ENCODE measurements at regions not wholly inside any gene's neighbourhood (a gene's known extent, or its start where the extent isn't known, plus 50 kb on each side); places are given as distances from the start of the nearest gene placed in this dataset.

DNA sequence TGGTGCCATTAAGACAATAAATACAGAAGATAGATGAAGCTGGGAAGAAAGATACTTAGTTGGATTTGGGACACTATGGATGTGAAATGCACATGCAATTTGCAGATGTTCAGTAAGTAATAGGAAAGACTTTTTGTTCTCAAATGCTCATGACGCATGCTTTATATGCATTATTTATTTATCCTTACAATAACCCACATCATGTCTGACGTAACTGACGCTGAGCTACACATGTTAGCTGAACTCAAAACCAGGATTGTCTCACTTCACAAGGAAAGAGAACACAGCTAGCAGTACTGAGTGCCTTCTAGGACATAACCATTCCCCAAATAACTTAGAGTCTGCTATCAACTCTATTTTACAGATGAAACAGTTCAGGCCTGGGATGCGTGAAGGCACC is 463.4 kb downstream of the FGF9 start:
- Histone ChIP-seq H3K4me1 (ENCODE audit: control insufficient read depth, insufficient read depth, low read length) (no peaks in the 10 kb centered on the region), H3K27ac (ENCODE audit: low read length) (no peak overlapping the region), H3K27me3 (ENCODE audit: control insufficient read depth, insufficient read depth, low read length) (no peaks in the 10 kb centered on the region), H3K36me3 (ENCODE audit: control insufficient read depth, insufficient read depth, low read length) (no peaks in the 10 kb centered on the region), H3K9me3 (ENCODE audit: control insufficient read depth, insufficient read depth, low read depth, low read length) (no peaks in the 10 kb centered on the region), H3K4me3 (ENCODE audit: low read depth in 2 of 2, low read length in 2 of 2) (no peak overlapping the region)
- in situ Hi-C loops (cut with HindIII; ENCODE audit: low pct_unique_long_range_greater_than_20kb, low sequenced_read_pairs) = no loop called here
- TF ChIP-seq, protein P1, sequence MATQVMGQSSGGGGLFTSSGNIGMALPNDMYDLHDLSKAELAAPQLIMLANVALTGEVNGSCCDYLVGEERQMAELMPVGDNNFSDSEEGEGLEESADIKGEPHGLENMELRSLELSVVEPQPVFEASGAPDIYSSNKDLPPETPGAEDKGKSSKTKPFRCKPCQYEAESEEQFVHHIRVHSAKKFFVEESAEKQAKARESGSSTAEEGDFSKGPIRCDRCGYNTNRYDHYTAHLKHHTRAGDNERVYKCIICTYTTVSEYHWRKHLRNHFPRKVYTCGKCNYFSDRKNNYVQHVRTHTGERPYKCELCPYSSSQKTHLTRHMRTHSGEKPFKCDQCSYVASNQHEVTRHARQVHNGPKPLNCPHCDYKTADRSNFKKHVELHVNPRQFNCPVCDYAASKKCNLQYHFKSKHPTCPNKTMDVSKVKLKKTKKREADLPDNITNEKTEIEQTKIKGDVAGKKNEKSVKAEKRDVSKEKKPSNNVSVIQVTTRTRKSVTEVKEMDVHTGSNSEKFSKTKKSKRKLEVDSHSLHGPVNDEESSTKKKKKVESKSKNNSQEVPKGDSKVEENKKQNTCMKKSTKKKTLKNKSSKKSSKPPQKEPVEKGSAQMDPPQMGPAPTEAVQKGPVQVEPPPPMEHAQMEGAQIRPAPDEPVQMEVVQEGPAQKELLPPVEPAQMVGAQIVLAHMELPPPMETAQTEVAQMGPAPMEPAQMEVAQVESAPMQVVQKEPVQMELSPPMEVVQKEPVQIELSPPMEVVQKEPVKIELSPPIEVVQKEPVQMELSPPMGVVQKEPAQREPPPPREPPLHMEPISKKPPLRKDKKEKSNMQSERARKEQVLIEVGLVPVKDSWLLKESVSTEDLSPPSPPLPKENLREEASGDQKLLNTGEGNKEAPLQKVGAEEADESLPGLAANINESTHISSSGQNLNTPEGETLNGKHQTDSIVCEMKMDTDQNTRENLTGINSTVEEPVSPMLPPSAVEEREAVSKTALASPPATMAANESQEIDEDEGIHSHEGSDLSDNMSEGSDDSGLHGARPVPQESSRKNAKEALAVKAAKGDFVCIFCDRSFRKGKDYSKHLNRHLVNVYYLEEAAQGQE (IDR thresholded peaks at IDR 0.05; ENCODE audit: insufficient read depth in 1 of 2, low read depth in 2 of 2, low read length in 1 of 2) = no peak
- no peak for TF ChIP-seq SIN3A (IDR thresholded peaks at IDR 0.05; ENCODE audit: borderline replicate concordance, insufficient read depth, low read depth, low read length)
- no peak for TF ChIP-seq POLR2AphosphoS5 (IDR thresholded peaks at IDR 0.05; ENCODE audit: low read depth, low read length)
- TF ChIP-seq, protein P2, sequence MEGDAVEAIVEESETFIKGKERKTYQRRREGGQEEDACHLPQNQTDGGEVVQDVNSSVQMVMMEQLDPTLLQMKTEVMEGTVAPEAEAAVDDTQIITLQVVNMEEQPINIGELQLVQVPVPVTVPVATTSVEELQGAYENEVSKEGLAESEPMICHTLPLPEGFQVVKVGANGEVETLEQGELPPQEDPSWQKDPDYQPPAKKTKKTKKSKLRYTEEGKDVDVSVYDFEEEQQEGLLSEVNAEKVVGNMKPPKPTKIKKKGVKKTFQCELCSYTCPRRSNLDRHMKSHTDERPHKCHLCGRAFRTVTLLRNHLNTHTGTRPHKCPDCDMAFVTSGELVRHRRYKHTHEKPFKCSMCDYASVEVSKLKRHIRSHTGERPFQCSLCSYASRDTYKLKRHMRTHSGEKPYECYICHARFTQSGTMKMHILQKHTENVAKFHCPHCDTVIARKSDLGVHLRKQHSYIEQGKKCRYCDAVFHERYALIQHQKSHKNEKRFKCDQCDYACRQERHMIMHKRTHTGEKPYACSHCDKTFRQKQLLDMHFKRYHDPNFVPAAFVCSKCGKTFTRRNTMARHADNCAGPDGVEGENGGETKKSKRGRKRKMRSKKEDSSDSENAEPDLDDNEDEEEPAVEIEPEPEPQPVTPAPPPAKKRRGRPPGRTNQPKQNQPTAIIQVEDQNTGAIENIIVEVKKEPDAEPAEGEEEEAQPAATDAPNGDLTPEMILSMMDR (IDR thresholded peaks at IDR 0.05) = no peak
- no peak for TF ChIP-seq TCF7L2 (IDR thresholded peaks at IDR 0.05; ENCODE audit: low read depth, low read length)
- ChIA-PET CTCF (no interaction called here), POLR2A (no interaction called here)
- ATAC-seq (no peak), DNase-seq (ENCODE audit: low read depth, low spot score) (no peak)
- intact Hi-C loops (cut with micrococcal nuclease; ENCODE audit: unreplicated experiment) = no loop called here
- BruUV-seq (replicated peaks) = no TSS peak

DNA sequence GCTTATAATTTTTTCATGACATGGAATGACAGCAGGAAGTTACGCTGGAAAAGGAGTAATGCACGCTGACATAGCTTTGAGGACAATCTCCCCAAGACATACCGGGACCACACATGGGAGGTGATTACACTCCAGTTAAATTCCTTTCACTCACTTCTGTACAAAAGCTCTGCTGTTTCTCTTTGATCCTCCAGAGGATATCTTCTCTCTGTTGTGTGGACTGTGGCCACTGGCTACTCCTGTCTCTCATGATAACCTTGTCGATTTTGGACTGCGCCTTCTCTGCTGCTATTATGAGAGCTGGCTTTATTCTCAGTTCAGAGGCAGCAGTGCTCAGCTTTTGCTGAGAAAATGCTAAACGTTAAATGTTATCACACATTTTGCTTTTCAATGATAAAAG is 464.6 kb downstream of the FGF9 start:
- in situ Hi-C loops (cut with HindIII; ENCODE audit: low pct_unique_long_range_greater_than_20kb, low sequenced_read_pairs) = no loop called here
- no peaks in the 10 kb centered on the region for H3K9me3 ChIP-seq (ENCODE audit: control insufficient read depth, insufficient read depth, low read depth, low read length)
- no peak overlapping the region for H3K4me3 ChIP-seq (ENCODE audit: low read depth in 2 of 2, low read length in 2 of 2)
- TF ChIP-seq POLR2AphosphoS5 (IDR thresholded peaks at IDR 0.05; ENCODE audit: low read depth, low read length) = no peak
- TF ChIP-seq TCF7L2 (IDR thresholded peaks at IDR 0.05; ENCODE audit: low read depth, low read length) = no peak
- TF ChIP-seq, protein P2 (IDR thresholded peaks at IDR 0.05) = no peak
- TF ChIP-seq, protein P1 (IDR thresholded peaks at IDR 0.05; ENCODE audit: insufficient read depth in 1 of 2, low read depth in 2 of 2, low read length in 1 of 2) = no peak
- no peak for TF ChIP-seq SIN3A (IDR thresholded peaks at IDR 0.05; ENCODE audit: borderline replicate concordance, insufficient read depth, low read depth, low read length)
- DNase-seq (ENCODE audit: low read depth, low spot score) (no peak), ATAC-seq (no peak)
- ChIA-PET CTCF (no interaction called here), POLR2A (no interaction called here)
- H3K27ac ChIP-seq (ENCODE audit: low read length) = no peak overlapping the region
- intact Hi-C loops (cut with micrococcal nuclease; ENCODE audit: unreplicated experiment) = no loop called here
- H3K27me3 ChIP-seq (ENCODE audit: control insufficient read depth, insufficient read depth, low read length) = no peaks in the 10 kb centered on the region
- H3K4me1 ChIP-seq (ENCODE audit: control insufficient read depth, insufficient read depth, low read length) = no peaks in the 10 kb centered on the region
- no TSS peak for BruUV-seq (replicated peaks)
- no peaks in the 10 kb centered on the region for H3K36me3 ChIP-seq (ENCODE audit: control insufficient read depth, insufficient read depth, low read length)
